HG02852 (cell line): ENCODE measurements at regions not wholly inside any gene's neighbourhood (a gene's known extent, or its start where the extent isn't known, plus 50 kb on each side); places are given as distances from the start of the nearest gene placed in this dataset.
"Not testable (repeated sequence)": the region's sequence is repeated elsewhere in the genome, so short reads cannot be mapped to it uniquely, and the experiment has no call there.

Experiments
- ATAC-seq: cut with Tn5 transposase; IDR thresholded peaks from one replicate; pipeline ENCODE4 v1.9.1; 2021; ENCODE audit warnings: mild to moderate bottlenecking, moderate library complexity; ENCODE audit not compliant: unreplicated experiment

- ATAC-seq = no peak
Observed at GRCh38 chr3:89742546-89742945, 635.1 kb downstream of the EPHA3 start.

- not testable (repeated sequence) for ATAC-seq
Observed at GRCh38 chr3:89747541-89748278, 640.3 kb downstream of the EPHA3 start.

GRCh38 chr3:89762405-89762804 is 655.0 kb downstream of the EPHA3 start:
- ATAC-seq = no peak

- no peak for ATAC-seq
Observed at GRCh38 chr3:89783341-89783927, 676.0 kb downstream of the EPHA3 start.

- ATAC-seq = no peak
Observed at GRCh38 chr3:89787485-89787884, 680.1 kb downstream of the EPHA3 start.

GRCh38 chr3:89787979-89788378 is 680.6 kb downstream of the EPHA3 start:
- no peak for ATAC-seq

- no peak for ATAC-seq
Observed at GRCh38 chr3:89795506-89795905, 688.1 kb downstream of the EPHA3 start.

GRCh38 chr3:89802881-89803280 is 695.5 kb downstream of the EPHA3 start:
- ATAC-seq = no peak

GRCh38 chr3:89803711-89804110 is 696.3 kb downstream of the EPHA3 start:
- ATAC-seq = no peak

- ATAC-seq = no peak
Observed at GRCh38 chr3:89806166-89806565, 698.7 kb downstream of the EPHA3 start.

GRCh38 chr3:89808680-89809197 is 701.3 kb downstream of the EPHA3 start:
- ATAC-seq = no peak

- no peak for ATAC-seq
Observed at GRCh38 chr3:89813500-89813899, 706.1 kb downstream of the EPHA3 start.

GRCh38 chr3:89841041-89841440 is 733.6 kb downstream of the EPHA3 start:
- ATAC-seq = no peak

GRCh38 chr3:89845053-89845452 is 737.6 kb downstream of the EPHA3 start:
- ATAC-seq = no peak

GRCh38 chr3:89847955-89848354 is 740.5 kb downstream of the EPHA3 start:
- ATAC-seq = no peak

- ATAC-seq = no peak
Observed at GRCh38 chr3:89851974-89852621, 744.7 kb downstream of the EPHA3 start.

- no peak for ATAC-seq
Observed at GRCh38 chr3:89859757-89860156, 752.3 kb downstream of the EPHA3 start.

- ATAC-seq = no peak
Observed at GRCh38 chr3:89867286-89867685, 759.9 kb downstream of the EPHA3 start.

- no peak for ATAC-seq
Observed at GRCh38 chr3:89876116-89876515, 768.7 kb downstream of the EPHA3 start.

GRCh38 chr3:89877230-89877629 is 769.8 kb downstream of the EPHA3 start:
- ATAC-seq = no peak

GRCh38 chr3:89889386-89889785 is 782.0 kb downstream of the EPHA3 start:
- no peak for ATAC-seq

GRCh38 chr3:89908711-89909213 is 801.3 kb downstream of the EPHA3 start:
- ATAC-seq = no peak
